H54 (cell line): ENCODE measurements at regions not wholly inside any gene's neighbourhood (a gene's known extent, or its start where the extent isn't known, plus 50 kb on each side); places are given as distances from the start of the nearest gene placed in this dataset.

ENCODE experiments used
- DNase-seq: peaks from one replicate; pipeline ENCODE4 v3.0.0; 2011; ENCODE audit warnings: low spot score, mixed read lengths; ENCODE audit not compliant: insufficient read length
- FAIRE-seq: peaks from 3 replicates; lab custom pipeline; 2011; peaks lifted over from hg19 to GRCh38; lab: Jason Lieb, UNC
- POLR2A ChIP-seq: IDR thresholded peaks from 2 replicates; pipeline ENCODE4 v1.6.1; 2011; ENCODE audit warnings: low read depth, mild to moderate bottlenecking, low read length

- DNase-seq (no peak), FAIRE-seq (no peak)
- no peak for TF ChIP-seq POLR2A
Observed at GRCh38 chr13:59514316-59514715, 649.4 kb downstream of the DIAPH3 start.

- TF ChIP-seq POLR2A = no peak
- DNase-seq (no peak), FAIRE-seq (no peak)
Observed at GRCh38 chr13:59519819-59520218, 643.9 kb downstream of the DIAPH3 start.

DNA sequence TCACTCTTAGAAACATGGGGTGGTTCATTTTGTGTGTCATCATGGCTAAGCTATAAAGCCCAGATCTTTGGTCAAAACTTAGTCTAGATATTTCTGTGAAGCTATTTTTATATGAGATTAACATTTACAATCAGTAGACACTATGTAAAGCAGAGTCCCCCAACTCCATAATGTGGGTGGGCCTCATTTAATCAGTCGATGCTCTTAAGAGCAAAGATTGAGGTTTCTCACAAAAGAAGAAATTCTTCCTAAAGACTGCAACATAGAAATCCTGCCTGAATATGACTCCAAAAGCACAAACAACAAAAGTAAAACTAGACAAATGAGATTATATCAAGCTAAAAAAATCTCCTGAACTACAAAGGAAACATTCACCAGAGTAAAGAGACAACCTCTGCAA lies 642.2 kb downstream of the DIAPH3 start:
- TF ChIP-seq POLR2A = no peak
- FAIRE-seq (no peak), DNase-seq (no peak)

DNA sequence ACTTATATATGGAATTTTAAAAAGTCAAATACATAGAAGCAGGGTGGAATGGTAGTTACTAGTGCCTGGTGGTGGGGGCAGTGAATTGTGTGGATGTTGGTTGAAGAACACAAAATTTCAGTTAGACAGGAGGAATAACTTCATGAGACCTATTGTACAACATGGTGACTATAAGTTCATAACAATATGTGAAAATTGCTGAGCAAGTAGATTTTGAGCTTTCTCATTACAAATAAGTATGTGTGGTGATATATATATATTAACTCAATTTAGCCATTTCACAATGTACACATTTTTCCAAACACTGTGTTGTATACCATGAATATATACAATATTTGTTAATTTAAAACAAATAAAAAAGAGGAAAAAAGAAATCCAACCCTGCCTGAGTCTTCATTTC lies 641.1 kb downstream of the DIAPH3 start:
- DNase-seq (no peak), FAIRE-seq (no peak)
- TF ChIP-seq POLR2A = no peak

DNA sequence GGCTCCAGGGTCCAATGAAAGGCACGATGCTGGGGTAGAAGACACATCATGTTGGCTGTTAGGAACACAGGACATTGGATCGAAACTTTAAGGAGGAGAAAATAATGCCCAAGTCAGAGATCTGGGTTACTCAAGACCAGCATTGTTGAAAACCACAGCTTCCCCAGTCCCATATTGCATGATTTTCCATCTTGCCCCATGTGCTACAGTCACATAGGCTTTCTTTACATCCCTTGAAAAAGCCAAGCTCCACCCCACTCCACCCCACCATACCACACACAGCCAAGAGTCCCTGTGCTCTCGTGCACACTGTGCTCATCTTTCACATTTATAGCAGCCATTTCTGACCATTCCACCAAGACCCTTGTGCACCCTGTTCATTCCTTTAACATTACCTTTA lies 636.2 kb downstream of the DIAPH3 start:
- no peak for TF ChIP-seq POLR2A
- no peak for FAIRE-seq
- DNase-seq = no peak

DNA sequence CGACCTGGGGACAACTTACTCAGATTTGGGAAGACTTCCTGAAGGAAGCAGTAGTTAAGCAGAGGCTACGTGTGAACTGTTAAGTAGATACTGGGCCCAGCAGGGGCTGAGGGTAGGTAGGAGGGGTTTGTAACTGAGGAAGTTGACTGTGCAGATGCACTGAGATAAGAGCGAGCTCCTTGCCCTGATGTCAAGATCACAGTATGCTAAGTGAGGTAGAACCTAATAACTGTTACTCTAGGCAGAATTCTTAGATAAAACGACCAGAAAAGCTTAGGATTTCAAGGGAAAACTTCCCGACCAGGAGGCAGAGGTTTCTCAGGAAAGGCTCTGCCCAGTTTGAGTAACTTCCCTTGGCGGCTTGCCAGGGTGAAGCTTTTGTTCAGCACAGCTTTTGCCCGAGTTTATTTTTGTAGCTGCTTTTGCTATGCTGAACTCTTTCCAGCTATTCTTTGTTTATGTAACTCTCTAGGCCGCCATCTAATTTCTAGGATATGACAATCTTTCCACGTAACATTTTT lies 632.1 kb downstream of the DIAPH3 start:
- TF ChIP-seq POLR2A = no peak
- FAIRE-seq (peak; percentile 6), DNase-seq (no peak)

- DNase-seq = no peak
- FAIRE-seq = no peak
- no peak for TF ChIP-seq POLR2A
Observed at GRCh38 chr13:59532405-59532804, 631.3 kb downstream of the DIAPH3 start.

DNA sequence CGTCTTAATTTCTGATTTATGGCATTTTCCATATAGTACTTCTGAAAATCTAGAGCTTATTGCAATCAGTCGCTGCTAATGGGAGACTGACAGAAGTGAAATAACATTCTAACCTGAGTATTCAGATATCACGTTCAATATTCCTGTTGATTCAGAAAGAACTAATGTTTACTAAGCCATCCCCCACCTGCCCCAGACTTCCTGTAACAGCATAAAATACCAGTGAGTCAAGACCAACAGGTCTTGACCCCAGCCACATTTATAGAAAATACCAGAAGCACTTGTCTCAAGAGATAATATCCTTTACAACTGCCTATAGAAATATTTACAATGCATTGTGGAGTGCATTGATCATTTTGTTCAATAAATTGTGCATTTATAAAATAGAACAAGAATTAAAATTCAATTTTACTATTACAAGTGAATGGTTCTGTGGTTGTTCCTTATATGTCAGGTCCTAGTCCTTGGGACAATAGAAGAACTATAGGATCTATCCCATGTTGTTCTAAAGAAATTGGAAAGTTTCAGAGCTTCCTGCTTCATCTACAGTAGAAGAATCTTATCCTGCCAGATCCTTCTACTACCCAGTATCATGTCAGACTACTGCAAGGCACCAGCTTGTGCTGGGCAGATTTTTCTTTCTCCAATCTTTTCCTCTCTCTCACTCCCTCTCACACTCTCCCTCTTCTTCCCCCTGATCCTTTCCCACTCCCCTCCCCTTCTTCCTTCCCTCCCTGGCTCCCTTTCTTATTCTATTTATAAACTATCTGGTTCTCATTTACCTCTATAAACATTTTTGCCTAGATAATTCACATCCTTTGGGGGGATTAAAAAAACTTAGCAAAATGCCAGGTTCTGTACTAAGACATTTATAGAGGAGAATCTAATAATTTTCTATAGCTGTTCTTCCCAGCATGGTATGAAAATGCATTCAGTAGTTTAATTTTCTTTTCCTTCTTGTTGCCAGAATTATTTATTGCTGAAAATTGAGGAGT lies 629.9 kb downstream of the DIAPH3 start:
- TF ChIP-seq POLR2A = no peak
- no peak for DNase-seq
- FAIRE-seq = no peak

DNA sequence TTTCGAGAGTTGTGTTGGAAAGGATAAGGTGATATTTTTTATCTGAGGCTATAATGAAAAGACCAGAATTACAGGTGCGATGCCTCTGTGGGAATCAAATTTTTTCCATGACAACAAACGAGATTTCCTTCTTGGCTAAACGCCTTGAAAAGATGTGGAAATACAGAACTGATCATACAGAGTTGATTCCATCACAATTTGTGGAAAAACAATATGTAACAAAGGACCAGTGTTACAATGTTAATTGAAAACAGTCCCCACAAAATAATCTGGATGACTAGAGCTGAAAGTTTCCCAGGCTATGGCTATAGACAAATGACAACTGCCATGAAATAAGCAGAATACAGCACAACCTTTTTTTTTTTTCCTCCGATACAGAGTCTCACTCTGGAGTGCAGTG lies 628.9 kb downstream of the DIAPH3 start:
- FAIRE-seq = no peak
- no peak for DNase-seq
- TF ChIP-seq POLR2A = no peak

DNA sequence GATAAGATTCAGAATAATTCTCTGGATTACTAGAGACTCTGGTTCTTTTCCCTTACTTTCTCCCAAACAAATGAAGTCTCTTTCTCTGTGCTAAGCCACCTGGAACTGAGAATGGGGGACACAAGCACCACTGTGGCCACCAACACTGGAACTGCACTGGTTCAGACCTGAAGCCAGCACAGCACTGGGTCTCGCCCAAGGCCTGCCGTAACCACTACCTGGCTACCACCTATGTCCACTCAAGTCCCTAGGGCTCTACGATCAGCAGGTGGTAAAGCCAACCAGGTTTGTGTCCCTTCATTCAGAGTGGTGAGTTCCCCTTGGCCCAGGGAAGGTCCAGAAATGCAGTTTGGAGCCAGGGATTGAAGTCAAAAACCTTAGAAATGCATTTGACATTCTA lies 626.2 kb downstream of the DIAPH3 start:
- FAIRE-seq = no peak

DNA sequence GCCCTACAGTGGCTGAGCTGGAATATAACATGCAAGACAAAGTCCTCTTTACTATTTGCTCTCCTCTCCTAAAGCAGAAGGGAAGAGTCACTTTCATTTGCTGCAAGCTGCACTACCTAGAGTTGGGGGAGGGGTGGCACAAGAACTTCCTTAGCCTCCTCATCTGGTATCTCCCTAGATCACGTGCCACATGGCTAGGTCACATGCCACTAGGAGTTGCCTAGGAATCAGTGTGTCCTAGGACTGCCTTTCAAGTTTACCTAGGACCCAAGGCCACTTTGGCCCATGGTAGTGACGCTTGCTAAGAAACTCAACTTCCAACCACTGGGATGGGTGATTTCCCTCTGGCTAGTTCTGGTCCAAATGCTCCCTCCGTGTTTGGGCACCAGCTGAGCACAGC lies 625.2 kb downstream of the DIAPH3 start:
- no peak for DNase-seq
- no peak for TF ChIP-seq POLR2A
- no peak for FAIRE-seq

More for the DNA sequence above, 626.2 kb downstream of the DIAPH3 start:
- DNase-seq = no peak
- TF ChIP-seq POLR2A = no peak

DNA sequence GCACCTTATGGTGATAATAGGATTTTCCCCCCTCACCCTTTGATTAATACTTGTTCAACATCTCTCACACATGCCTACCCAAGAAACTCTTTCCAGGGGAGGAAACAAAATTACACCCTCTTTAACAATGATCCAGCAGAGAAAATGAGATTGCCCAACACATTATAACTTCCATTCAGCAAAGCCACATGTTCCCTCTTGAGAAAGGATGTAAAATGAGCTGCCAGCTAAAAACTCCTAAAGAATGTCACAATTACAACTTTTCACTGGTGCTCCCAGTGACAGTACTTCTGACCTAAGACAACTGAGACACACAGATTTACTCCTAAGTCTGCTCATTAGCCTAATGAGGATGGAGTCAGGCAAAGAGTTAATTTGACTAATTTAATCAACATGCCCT lies 621.4 kb downstream of the DIAPH3 start:
- FAIRE-seq (no peak), DNase-seq (no peak)
- TF ChIP-seq POLR2A = no peak

GRCh38 chr13:59543418-59543817 lies 620.3 kb downstream of the DIAPH3 start:
- no peak for FAIRE-seq
- no peak for DNase-seq
- no peak for TF ChIP-seq POLR2A

- no peak for TF ChIP-seq POLR2A
- FAIRE-seq (no peak), DNase-seq (no peak)
Observed at GRCh38 chr13:59545007-59545406, 618.7 kb downstream of the DIAPH3 start.

DNA sequence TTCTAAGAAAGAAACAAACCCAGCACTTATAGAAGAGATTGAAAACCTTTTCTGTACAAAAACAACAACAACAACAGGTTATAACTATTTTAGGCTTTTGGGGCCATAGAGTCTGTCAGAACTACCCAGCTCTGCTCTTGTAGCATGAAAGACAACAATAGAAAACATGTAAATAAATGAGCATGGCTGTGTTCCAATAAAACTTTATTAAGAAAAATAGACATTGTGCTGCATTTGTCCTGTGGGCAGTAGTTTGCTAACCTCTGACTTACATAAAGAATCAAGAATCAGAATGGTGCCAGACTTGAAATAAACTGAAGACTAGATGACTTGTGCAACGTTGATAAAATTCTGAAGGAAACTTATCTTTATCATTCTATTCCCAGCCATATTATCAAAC lies 617.5 kb downstream of the DIAPH3 start:
- DNase-seq = no peak
- TF ChIP-seq POLR2A = no peak
- FAIRE-seq = no peak
